Peyer's patch (tissue), 4 donors: ENCODE measurements at regions not wholly inside any gene's neighbourhood (a gene's known extent, or its start where the extent isn't known, plus 50 kb on each side); places are given as distances from the start of the nearest gene placed in this dataset.

Experiments
- DNase-seq, 3 donors: peaks; one replicate each; pipeline ENCODE4 v3.0.0-alpha.2; 2017 to 2019
- H3K27ac ChIP-seq, 4 donors: fragments of 200-600 bp; sonication (generic); one replicate each; pipeline ENCODE4 v1.5.1; 2016 to 2019
- H3K27me3 ChIP-seq, 2 donors: fragments of 200-600 bp; sonication (generic); one replicate each; pipeline ENCODE4 v1.5.1; 2019
- H3K36me3 ChIP-seq, 3 donors: fragments of 200-600 bp; sonication (generic); one replicate each; pipeline ENCODE4 v1.5.1; 2016 to 2019
- H3K4me1 ChIP-seq, 4 donors: fragments of 200-600 bp; sonication (generic); one replicate each; pipeline ENCODE4 v1.5.1; 2016 to 2019
- H3K4me3 ChIP-seq, 4 donors: fragments of 200-600 bp; sonication (generic); 1 replicate in 3 of 4; 2 replicates in 1 of 4; pipeline ENCODE4 v1.5.1; 2016 to 2019; ENCODE audit warnings: mild to moderate bottlenecking in 1 of 4
- H3K9me3 ChIP-seq, 4 donors: fragments of 200-600 bp; sonication (generic); one replicate each; pipeline ENCODE4 v1.5.1; 2016 to 2019; ENCODE audit warnings: mild to moderate bottlenecking in 1 of 4
- POLR2A ChIP-seq, 2 donors: fragments of 450-650 bp; IDR thresholded peaks; one replicate each; pipeline ENCODE4 v1.5.1; 2017; ENCODE audit warnings: antibody characterized with exemption in 2 of 2, mild to moderate bottlenecking in 2 of 2, moderate library complexity in 2 of 2
- TF ChIP-seq, protein P1 (sequence below), 6 experiments: fragments of 450-650 bp in 4 of 6; fragments of 200-600 bp in 2 of 6; sonication (generic) in 1 of 6; IDR thresholded peaks; one replicate each; pipeline ENCODE4 v1.5.1; 2017 to 2019; ENCODE audit warnings: antibody characterized with exemption in 6 of 6, mild to moderate bottlenecking in 3 of 6, moderate library complexity in 1 of 6

GRCh38 chr11:113562981-113563461 lies 87.8 kb upstream of the DRD2 start:
- H3K36me3 ChIP-seq = no peaks in the 10 kb centered on the region
- H3K4me3 ChIP-seq = no peak overlapping the region
- H3K4me1 ChIP-seq = no peaks in the 10 kb centered on the region
- H3K27ac ChIP-seq = no peak overlapping the region
- DNase-seq = no peak
- H3K9me3 ChIP-seq = no peaks in the 10 kb centered on the region
- TF ChIP-seq, protein P1, sequence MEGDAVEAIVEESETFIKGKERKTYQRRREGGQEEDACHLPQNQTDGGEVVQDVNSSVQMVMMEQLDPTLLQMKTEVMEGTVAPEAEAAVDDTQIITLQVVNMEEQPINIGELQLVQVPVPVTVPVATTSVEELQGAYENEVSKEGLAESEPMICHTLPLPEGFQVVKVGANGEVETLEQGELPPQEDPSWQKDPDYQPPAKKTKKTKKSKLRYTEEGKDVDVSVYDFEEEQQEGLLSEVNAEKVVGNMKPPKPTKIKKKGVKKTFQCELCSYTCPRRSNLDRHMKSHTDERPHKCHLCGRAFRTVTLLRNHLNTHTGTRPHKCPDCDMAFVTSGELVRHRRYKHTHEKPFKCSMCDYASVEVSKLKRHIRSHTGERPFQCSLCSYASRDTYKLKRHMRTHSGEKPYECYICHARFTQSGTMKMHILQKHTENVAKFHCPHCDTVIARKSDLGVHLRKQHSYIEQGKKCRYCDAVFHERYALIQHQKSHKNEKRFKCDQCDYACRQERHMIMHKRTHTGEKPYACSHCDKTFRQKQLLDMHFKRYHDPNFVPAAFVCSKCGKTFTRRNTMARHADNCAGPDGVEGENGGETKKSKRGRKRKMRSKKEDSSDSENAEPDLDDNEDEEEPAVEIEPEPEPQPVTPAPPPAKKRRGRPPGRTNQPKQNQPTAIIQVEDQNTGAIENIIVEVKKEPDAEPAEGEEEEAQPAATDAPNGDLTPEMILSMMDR (IDR thresholded peaks at IDR 0.05) = no peak
- no peak for TF ChIP-seq POLR2A (IDR thresholded peaks at IDR 0.05)
- no peaks in the 10 kb centered on the region for H3K27me3 ChIP-seq

- H3K36me3 ChIP-seq = no peaks in the 10 kb centered on the region
- H3K9me3 ChIP-seq = no peaks in the 10 kb centered on the region
- no peak overlapping the region for H3K4me3 ChIP-seq
- H3K27ac ChIP-seq = no peak overlapping the region
- TF ChIP-seq, protein P1 (IDR thresholded peaks at IDR 0.05) = no peak
- TF ChIP-seq POLR2A (IDR thresholded peaks at IDR 0.05) = no peak
- no peak for DNase-seq
- H3K4me1 ChIP-seq = no peaks in the 10 kb centered on the region
- H3K27me3 ChIP-seq = no peaks in the 10 kb centered on the region
These were observed 87.4 kb upstream of the DRD2 start for GRCh38 chr11:113562576-113562975.

- Histone ChIP-seq H3K9me3 (no peaks in the 10 kb centered on the region), H3K36me3 (no peaks in the 10 kb centered on the region), H3K4me1 (no peaks in the 10 kb centered on the region), H3K4me3 (no peak overlapping the region), H3K27me3 (no peaks in the 10 kb centered on the region), H3K27ac (no peak overlapping the region)
- TF ChIP-seq POLR2A (IDR thresholded peaks at IDR 0.05) = no peak
- DNase-seq = no peak
These were observed 82.7 kb upstream of the DRD2 start for GRCh38 chr11:113557926-113558325.

DNA sequence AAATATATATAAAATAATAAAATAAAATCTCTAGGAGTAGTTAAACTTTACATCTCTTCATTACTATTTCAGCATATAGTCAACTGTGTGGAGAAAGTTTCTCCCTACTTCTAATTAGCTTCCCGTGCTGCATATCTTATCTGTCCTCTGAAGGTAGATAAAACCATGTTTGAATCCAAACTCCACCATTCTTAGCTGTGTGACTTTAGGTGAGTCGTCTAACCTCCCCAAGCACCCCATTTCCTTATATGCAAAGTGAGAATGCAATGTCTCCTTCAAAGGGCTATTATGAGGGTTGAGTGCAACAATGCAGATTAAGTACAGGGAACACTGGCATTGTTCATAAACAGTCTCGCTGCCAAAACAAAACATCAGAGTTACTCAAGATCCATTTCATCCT lies 80.8 kb upstream of the DRD2 start:
- Histone ChIP-seq H3K9me3 (no peaks in the 10 kb centered on the region), H3K4me1 (no peaks in the 10 kb centered on the region), H3K27me3 (no peaks in the 10 kb centered on the region), H3K36me3 (no peaks in the 10 kb centered on the region), H3K4me3 (no peak overlapping the region), H3K27ac (no peak overlapping the region)
- DNase-seq = no peak
- TF ChIP-seq, protein P1 (IDR thresholded peaks at IDR 0.05) = no peak
- TF ChIP-seq POLR2A (IDR thresholded peaks at IDR 0.05) = no peak

- Histone ChIP-seq H3K9me3 (no peaks in the 10 kb centered on the region), H3K36me3 (no peaks in the 10 kb centered on the region), H3K27ac (no peak overlapping the region), H3K27me3 (no peaks in the 10 kb centered on the region), H3K4me1 (no peaks in the 10 kb centered on the region), H3K4me3 (no peak overlapping the region)
- no peak for TF ChIP-seq POLR2A (IDR thresholded peaks at IDR 0.05)
- TF ChIP-seq, protein P1 (IDR thresholded peaks at IDR 0.05) = no peak
- DNase-seq = no peak
These were observed 79.9 kb upstream of the DRD2 start for GRCh38 chr11:113555071-113555619.

- no peak overlapping the region for H3K4me3 ChIP-seq
- no peak for DNase-seq
- no peak overlapping the region for H3K27ac ChIP-seq
- H3K4me1 ChIP-seq = no peaks in the 10 kb centered on the region
- H3K27me3 ChIP-seq = no peaks in the 10 kb centered on the region
- H3K9me3 ChIP-seq = no peaks in the 10 kb centered on the region
- no peaks in the 10 kb centered on the region for H3K36me3 ChIP-seq
- TF ChIP-seq, protein P1 (IDR thresholded peaks at IDR 0.05) = no peak
- no peak for TF ChIP-seq POLR2A (IDR thresholded peaks at IDR 0.05)
These were observed 79.3 kb upstream of the DRD2 start for GRCh38 chr11:113554526-113554925.
